ENCODE measurements at regions not wholly inside any gene's neighbourhood (a gene's known extent, or its start where the extent isn't known, plus 50 kb on each side); places are given as distances from the start of the nearest gene placed in this dataset.

- peak in 1 of 2 donors; percentile 33 for DNase-seq (ENCODE audit: low read depth in 2 of 2)
- H3K4me3 ChIP-seq (replicated peaks in 1 of 2; ENCODE audit: low read depth in 2 of 2, low read length in 2 of 2): no peak overlapping the region
- no peak for TF ChIP-seq CTCF (IDR thresholded peaks at IDR 0.05; ENCODE audit: low read depth, low read length)
These were observed 1114.8 kb downstream of the ROBO2 start for GRCh38 chr3:78154521-78155186.

- no peak overlapping the region for H3K4me3 ChIP-seq (replicated peaks in 1 of 2; ENCODE audit: low read depth in 2 of 2, low read length in 2 of 2)
- no peak for DNase-seq (ENCODE audit: low read depth in 2 of 2)
- TF ChIP-seq CTCF (IDR thresholded peaks at IDR 0.05; ENCODE audit: low read depth, low read length): no peak
These were observed 1121.8 kb downstream of the ROBO2 start for GRCh38 chr3:78161736-78162135.

- TF ChIP-seq CTCF (IDR thresholded peaks at IDR 0.05; ENCODE audit: low read depth, low read length): no peak
- H3K4me3 ChIP-seq (replicated peaks in 1 of 2; ENCODE audit: low read depth in 2 of 2, low read length in 2 of 2): no peak overlapping the region
- no peak for DNase-seq (ENCODE audit: low read depth in 2 of 2)
These were observed 1123.5 kb downstream of the ROBO2 start for GRCh38 chr3:78163379-78163778.

GRCh38 chr3:78165876-78166275 is 1126.0 kb downstream of the ROBO2 start:
- DNase-seq (ENCODE audit: low read depth in 2 of 2): peak in 1 of 2 donors; percentile 16
- H3K4me3 ChIP-seq (replicated peaks in 1 of 2; ENCODE audit: low read depth in 2 of 2, low read length in 2 of 2): no peak overlapping the region
- peak; percentile 29 for TF ChIP-seq CTCF (IDR thresholded peaks at IDR 0.05; ENCODE audit: low read depth, low read length)

- TF ChIP-seq CTCF (IDR thresholded peaks at IDR 0.05; ENCODE audit: low read depth, low read length): no peak
- DNase-seq (ENCODE audit: low read depth in 2 of 2): peak in 1 of 2 donors; percentile 15
- no peak overlapping the region for H3K4me3 ChIP-seq (replicated peaks in 1 of 2; ENCODE audit: low read depth in 2 of 2, low read length in 2 of 2)
These were observed 1134.9 kb downstream of the ROBO2 start for GRCh38 chr3:78174821-78175220.

GRCh38 chr3:78176869-78177268 is 1137.0 kb downstream of the ROBO2 start:
- DNase-seq (ENCODE audit: low read depth in 2 of 2): no peak
- no peak overlapping the region for H3K4me3 ChIP-seq (replicated peaks in 1 of 2; ENCODE audit: low read depth in 2 of 2, low read length in 2 of 2)
- TF ChIP-seq CTCF (IDR thresholded peaks at IDR 0.05; ENCODE audit: low read depth, low read length): no peak

GRCh38 chr3:78177780-78178179 is 1137.9 kb downstream of the ROBO2 start:
- H3K4me3 ChIP-seq (replicated peaks in 1 of 2; ENCODE audit: low read depth in 2 of 2, low read length in 2 of 2): no peak overlapping the region
- TF ChIP-seq CTCF (IDR thresholded peaks at IDR 0.05; ENCODE audit: low read depth, low read length): no peak
- DNase-seq (ENCODE audit: low read depth in 2 of 2): no peak

All from cardiac fibroblast (primary cell).